ENCODE measurements at regions not wholly inside any gene's neighbourhood (a gene's known extent, or its start where the extent isn't known, plus 50 kb on each side); places are given as distances from the start of the nearest gene placed in this dataset.

GRCh38 chr3:43884581-43884980 lies 193.8 kb downstream of the ABHD5 start:
- no peak overlapping the region for H3K27ac Mint-ChIP-seq
- no peaks in the 10 kb centered on the region for H3K36me3 Mint-ChIP-seq (ENCODE audit: low read depth)
- H3K9me3 Mint-ChIP-seq: no peaks in the 10 kb centered on the region
- peaks cover 11% of the 10 kb centered on the region for H3K27me3 Mint-ChIP-seq
- no peaks in the 10 kb centered on the region for H3K4me1 Mint-ChIP-seq (ENCODE audit: low read depth)
- no peak overlapping the region for H3K4me3 Mint-ChIP-seq

- Mint-ChIP-seq H3K9me3 (no peaks in the 10 kb centered on the region), H3K36me3 (ENCODE audit: low read depth) (no peaks in the 10 kb centered on the region)
Measured at GRCh38 chr3:43885908-43886618, 195.3 kb downstream of the ABHD5 start.

GRCh38 chr3:43892061-43892460 lies 201.3 kb downstream of the ABHD5 start:
- peaks cover 17% of the 10 kb centered on the region for H3K4me1 Mint-ChIP-seq (ENCODE audit: low read depth)
- no peak overlapping the region for H3K27ac Mint-ChIP-seq
- no peak overlapping the region for H3K4me3 Mint-ChIP-seq
- peaks cover 51% of the 10 kb centered on the region for H3K27me3 Mint-ChIP-seq
- H3K36me3 Mint-ChIP-seq (ENCODE audit: low read depth): no peaks in the 10 kb centered on the region
- H3K9me3 Mint-ChIP-seq: no peaks in the 10 kb centered on the region

More at GRCh38 chr3:43885908-43886618, 195.3 kb downstream of the ABHD5 start:
- Mint-ChIP-seq H3K4me3 (no peak overlapping the region), H3K27me3 (peaks cover 10% of the 10 kb centered on the region), H3K4me1 (ENCODE audit: low read depth) (no peaks in the 10 kb centered on the region), H3K27ac (no peak overlapping the region)

- H3K4me1 Mint-ChIP-seq (ENCODE audit: low read depth): peaks cover 17% of the 10 kb centered on the region
- H3K4me3 Mint-ChIP-seq: no peak overlapping the region
- no peaks in the 10 kb centered on the region for H3K9me3 Mint-ChIP-seq
- H3K27me3 Mint-ChIP-seq: peaks cover 53% of the 10 kb centered on the region
- no peak overlapping the region for H3K27ac Mint-ChIP-seq
- no peaks in the 10 kb centered on the region for H3K36me3 Mint-ChIP-seq (ENCODE audit: low read depth)
Measured at GRCh38 chr3:43892526-43892925, 201.8 kb downstream of the ABHD5 start.

GRCh38 chr3:43893727-43894126 lies 203.0 kb downstream of the ABHD5 start:
- H3K36me3 Mint-ChIP-seq (ENCODE audit: low read depth): no peaks in the 10 kb centered on the region
- H3K4me1 Mint-ChIP-seq (ENCODE audit: low read depth): peaks cover 17% of the 10 kb centered on the region
- peak overlapping the region; percentile 74 for H3K4me3 Mint-ChIP-seq
- peaks cover 56% of the 10 kb centered on the region for H3K27me3 Mint-ChIP-seq
- no peaks in the 10 kb centered on the region for H3K9me3 Mint-ChIP-seq
- H3K27ac Mint-ChIP-seq: peak overlapping the region; percentile 13

GRCh38 chr3:43894176-43895049 lies 203.7 kb downstream of the ABHD5 start:
- no peaks in the 10 kb centered on the region for H3K9me3 Mint-ChIP-seq
- H3K36me3 Mint-ChIP-seq (ENCODE audit: low read depth): no peaks in the 10 kb centered on the region
- H3K27ac Mint-ChIP-seq: no peak overlapping the region
- H3K4me3 Mint-ChIP-seq: peak overlapping the region; percentile 74
- H3K27me3 Mint-ChIP-seq: peaks cover 55% of the 10 kb centered on the region
- H3K4me1 Mint-ChIP-seq (ENCODE audit: low read depth): peaks cover 17% of the 10 kb centered on the region

DNA sequence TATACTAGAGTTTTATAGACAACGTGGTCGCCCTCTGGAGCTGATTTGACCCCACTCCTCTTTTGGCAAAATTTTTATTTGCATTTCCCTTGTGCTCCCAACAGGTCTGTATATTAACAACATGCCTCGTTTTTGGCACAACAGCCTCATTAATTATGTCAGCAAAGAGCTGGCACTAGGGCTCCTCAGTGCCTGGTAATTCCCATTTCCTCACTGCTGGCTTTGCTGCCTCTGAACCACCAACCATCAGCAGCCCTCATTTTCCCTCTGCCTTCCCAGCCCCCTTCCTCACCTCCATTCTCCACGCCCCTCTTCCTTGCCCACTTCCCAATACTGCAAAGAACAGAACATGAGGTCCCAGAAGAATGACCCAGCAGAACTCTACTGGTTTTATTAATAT lies 204.8 kb downstream of the ABHD5 start:
- Mint-ChIP-seq H3K4me3 (no peak overlapping the region), H3K36me3 (ENCODE audit: low read depth) (no peaks in the 10 kb centered on the region), H3K27ac (no peak overlapping the region), H3K4me1 (ENCODE audit: low read depth) (peaks cover 17% of the 10 kb centered on the region), H3K9me3 (no peaks in the 10 kb centered on the region), H3K27me3 (peaks cover 56% of the 10 kb centered on the region)

- Mint-ChIP-seq H3K27me3 (peaks cover 22% of the 10 kb centered on the region), H3K4me1 (ENCODE audit: low read depth) (no peaks in the 10 kb centered on the region), H3K4me3 (no peak overlapping the region), H3K9me3 (no peaks in the 10 kb centered on the region), H3K27ac (no peak overlapping the region), H3K36me3 (ENCODE audit: low read depth) (no peaks in the 10 kb centered on the region)
Measured at GRCh38 chr3:43902415-43902814, 211.7 kb downstream of the ABHD5 start.

- no peaks in the 10 kb centered on the region for H3K4me1 Mint-ChIP-seq (ENCODE audit: low read depth)
- no peaks in the 10 kb centered on the region for H3K9me3 Mint-ChIP-seq
- H3K27me3 Mint-ChIP-seq: peaks cover 9% of the 10 kb centered on the region
- no peak overlapping the region for H3K4me3 Mint-ChIP-seq
- no peak overlapping the region for H3K27ac Mint-ChIP-seq
- H3K36me3 Mint-ChIP-seq (ENCODE audit: low read depth): no peaks in the 10 kb centered on the region
Measured at GRCh38 chr3:43905157-43905556, 214.4 kb downstream of the ABHD5 start.

- no peaks in the 10 kb centered on the region for H3K36me3 Mint-ChIP-seq (ENCODE audit: low read depth)
- peaks cover 9% of the 10 kb centered on the region for H3K27me3 Mint-ChIP-seq
- no peak overlapping the region for H3K27ac Mint-ChIP-seq
- no peaks in the 10 kb centered on the region for H3K9me3 Mint-ChIP-seq
- H3K4me1 Mint-ChIP-seq (ENCODE audit: low read depth): no peaks in the 10 kb centered on the region
- H3K4me3 Mint-ChIP-seq: no peak overlapping the region
Measured at GRCh38 chr3:43906849-43907507, 216.2 kb downstream of the ABHD5 start.

GRCh38 chr3:43907508-43907858 lies 216.7 kb downstream of the ABHD5 start:
- H3K9me3 Mint-ChIP-seq: no peaks in the 10 kb centered on the region

DNA sequence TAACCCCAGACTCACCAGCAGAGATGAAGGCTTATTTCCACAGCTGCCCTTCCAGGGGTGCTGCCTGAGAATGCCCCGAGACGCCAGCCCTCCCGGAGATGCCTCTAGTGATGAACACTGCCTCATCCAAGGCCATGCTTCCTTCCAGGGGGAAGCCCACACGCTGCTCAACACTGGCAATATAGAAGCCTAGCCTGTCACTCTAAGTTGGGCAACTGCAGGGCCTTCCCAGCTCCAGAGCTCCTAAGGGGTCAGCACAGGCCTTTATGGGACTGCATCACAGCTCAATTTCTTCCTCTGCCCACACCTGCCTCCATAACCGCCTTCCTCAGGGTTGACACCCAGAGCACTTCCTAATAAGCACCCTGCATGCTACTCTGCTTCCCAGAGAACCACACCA lies 217.7 kb downstream of the ABHD5 start:
- Mint-ChIP-seq H3K27ac (no peak overlapping the region), H3K27me3 (peaks cover 19% of the 10 kb centered on the region), H3K36me3 (ENCODE audit: low read depth) (no peaks in the 10 kb centered on the region), H3K4me1 (ENCODE audit: low read depth) (no peaks in the 10 kb centered on the region), H3K4me3 (no peak overlapping the region), H3K9me3 (no peaks in the 10 kb centered on the region)

More at GRCh38 chr3:43907508-43907858, 216.7 kb downstream of the ABHD5 start:
- Mint-ChIP-seq H3K4me1 (ENCODE audit: low read depth) (no peaks in the 10 kb centered on the region), H3K27me3 (peaks cover 11% of the 10 kb centered on the region), H3K36me3 (ENCODE audit: low read depth) (no peaks in the 10 kb centered on the region), H3K4me3 (no peak overlapping the region), H3K27ac (no peak overlapping the region)

GRCh38 chr3:43909149-43909548 lies 218.4 kb downstream of the ABHD5 start:
- H3K4me1 Mint-ChIP-seq (ENCODE audit: low read depth): no peaks in the 10 kb centered on the region
- no peaks in the 10 kb centered on the region for H3K36me3 Mint-ChIP-seq (ENCODE audit: low read depth)
- no peaks in the 10 kb centered on the region for H3K9me3 Mint-ChIP-seq
- H3K27me3 Mint-ChIP-seq: peaks cover 17% of the 10 kb centered on the region
- H3K27ac Mint-ChIP-seq: no peak overlapping the region
- H3K4me3 Mint-ChIP-seq: no peak overlapping the region

- peaks cover 13% of the 10 kb centered on the region for H3K27me3 Mint-ChIP-seq
Measured at GRCh38 chr3:43910750-43911149, 220.0 kb downstream of the ABHD5 start.

More at GRCh38 chr3:43910750-43911149, 220.0 kb downstream of the ABHD5 start:
- Mint-ChIP-seq H3K36me3 (ENCODE audit: low read depth) (no peaks in the 10 kb centered on the region), H3K27ac (no peak overlapping the region), H3K4me3 (no peak overlapping the region), H3K9me3 (no peaks in the 10 kb centered on the region), H3K4me1 (ENCODE audit: low read depth) (no peaks in the 10 kb centered on the region)
